Dedifferentiated amniotic fluid mesenchymal stem cell (primary cell): ENCODE measurements at regions not wholly inside any gene's neighbourhood (a gene's known extent, or its start where the extent isn't known, plus 50 kb on each side); places are given as distances from the start of the nearest gene placed in this dataset.

Source experiments
- DNase-seq: peaks from one replicate; pipeline ENCODE4 v3.0.0-alpha.2; 2016; ENCODE audit errors: extremely low spot score

DNA sequence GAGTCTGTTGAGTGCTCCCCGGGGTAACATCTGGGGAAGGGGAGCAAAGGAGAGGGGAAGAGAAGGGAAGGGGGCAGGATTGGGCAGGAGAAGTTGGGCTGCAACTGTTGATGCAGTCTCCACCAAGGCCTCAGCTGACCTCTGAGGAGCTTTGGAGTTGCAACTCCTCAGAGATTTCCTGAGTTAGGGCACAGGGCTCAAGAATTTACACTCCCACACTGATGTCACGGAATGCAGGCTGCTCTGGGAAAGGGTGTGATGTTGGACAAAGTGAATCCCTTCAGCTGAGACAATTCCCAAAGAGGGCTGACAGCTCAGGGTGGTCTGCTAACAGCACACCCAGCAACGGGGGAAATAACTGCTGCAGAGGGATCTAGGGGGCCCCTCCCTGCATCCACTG lies 295.6 kb downstream of the PCNX1 start:
- no peak for DNase-seq

DNA sequence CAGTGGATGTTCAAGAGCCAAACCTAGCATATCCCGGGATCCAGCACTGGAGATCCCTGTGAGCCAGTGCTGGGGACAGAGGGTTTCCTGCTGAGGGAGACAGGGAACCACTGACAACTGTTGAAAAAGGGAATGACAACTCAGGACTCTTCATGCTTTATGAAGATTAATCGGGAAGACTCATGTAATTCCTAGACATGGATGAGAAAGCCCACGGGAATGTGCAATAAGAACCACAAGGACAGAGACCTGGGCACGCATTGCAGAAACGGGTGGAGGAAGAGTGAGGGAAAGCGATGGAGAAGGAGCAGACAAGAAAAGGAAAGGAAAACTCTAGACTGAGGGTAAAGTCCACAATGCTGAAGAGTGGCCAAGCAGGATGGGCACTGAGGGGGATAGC lies 296.0 kb downstream of the PCNX1 start:
- peak; percentile 46 for DNase-seq

DNA sequence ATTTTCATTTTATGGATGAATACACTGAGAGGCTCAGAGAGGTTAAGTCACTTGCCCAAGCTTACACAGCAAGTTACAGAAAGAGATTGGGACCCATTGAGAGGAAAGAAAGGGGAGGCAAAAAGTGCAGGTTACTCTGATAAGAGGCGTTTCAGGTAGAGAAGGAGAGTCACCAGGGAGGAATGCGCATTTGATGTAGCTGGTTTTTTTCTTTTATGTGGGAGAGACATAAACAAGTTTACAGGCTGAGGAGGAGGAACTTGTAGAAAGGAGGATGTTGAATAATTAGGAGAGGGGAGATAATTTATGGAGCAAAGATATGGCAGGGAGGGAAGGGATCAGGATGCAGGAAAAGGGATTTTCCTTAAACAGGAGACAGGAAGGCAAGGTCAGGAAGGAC lies 297.0 kb downstream of the PCNX1 start:
- no peak for DNase-seq

DNA sequence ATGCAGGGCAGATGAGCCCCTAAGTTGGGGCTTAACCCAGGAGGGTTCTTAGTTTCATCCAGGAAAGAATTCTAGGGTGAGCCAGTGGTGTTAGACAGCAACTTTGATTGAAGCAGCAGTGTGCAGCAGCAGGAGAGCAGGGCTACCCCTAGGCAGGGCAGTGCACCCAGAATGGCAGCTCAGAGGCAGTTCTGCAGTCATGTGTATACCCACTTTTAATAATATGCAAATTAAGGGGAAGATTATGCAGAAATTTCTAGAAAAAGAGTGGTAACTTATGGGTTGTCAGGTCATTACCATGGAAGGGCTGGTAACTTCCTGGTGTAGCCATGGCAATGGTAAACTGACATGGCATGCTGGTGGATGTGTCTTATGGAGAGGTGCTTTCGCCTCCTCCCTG lies 297.5 kb downstream of the PCNX1 start:
- DNase-seq = no peak

DNA sequence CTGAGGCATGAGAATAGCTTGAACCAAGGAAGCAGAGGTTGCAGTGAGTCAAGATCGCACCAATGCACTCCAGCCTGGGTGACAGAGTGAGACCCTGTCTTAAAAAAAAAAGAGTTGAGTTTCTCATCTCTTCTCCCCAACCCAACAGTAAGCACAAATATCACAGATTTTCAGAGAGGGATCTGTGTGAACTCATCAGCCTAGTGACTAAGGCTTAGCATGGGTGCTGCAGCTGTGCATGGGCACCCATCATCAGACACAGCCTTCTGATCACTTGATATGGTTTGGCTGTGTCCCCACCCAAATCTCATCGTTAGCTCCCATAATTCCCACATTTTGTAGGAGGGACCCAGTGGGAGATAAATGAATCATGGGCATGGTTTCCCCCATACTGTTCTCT lies 298.9 kb downstream of the PCNX1 start:
- DNase-seq = no peak

GRCh38 chr14:71206766-71207371 lies 299.6 kb downstream of the PCNX1 start:
- DNase-seq = peak; percentile 73

- no peak for DNase-seq
Observed at GRCh38 chr14:71208702-71209357, 301.6 kb downstream of the PCNX1 start.

- DNase-seq = no peak
Observed at GRCh38 chr14:71209888-71210287, 302.6 kb downstream of the PCNX1 start.

DNA sequence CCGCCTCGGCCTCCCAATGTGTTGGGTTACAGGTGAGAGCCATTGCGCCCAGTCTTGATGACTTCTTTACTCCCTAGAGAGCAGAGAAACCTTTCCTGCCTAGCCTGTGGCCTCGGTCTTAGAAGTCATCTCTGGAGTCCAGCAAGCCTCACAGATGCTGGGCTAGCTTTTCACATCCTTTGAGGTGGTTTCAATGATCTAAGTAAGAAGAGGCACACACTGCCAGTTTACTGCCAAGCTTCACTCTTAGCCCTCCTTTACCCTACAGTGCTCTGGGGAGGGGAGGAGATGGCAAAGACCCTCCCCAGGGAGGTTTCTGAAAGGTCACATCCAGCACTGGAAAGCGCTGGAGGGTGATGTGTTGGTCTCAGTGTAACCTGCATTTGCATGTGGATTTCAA lies 304.8 kb downstream of the PCNX1 start:
- DNase-seq = no peak

- no peak for DNase-seq
Observed at GRCh38 chr14:71212683-71213107, 305.4 kb downstream of the PCNX1 start.

DNA sequence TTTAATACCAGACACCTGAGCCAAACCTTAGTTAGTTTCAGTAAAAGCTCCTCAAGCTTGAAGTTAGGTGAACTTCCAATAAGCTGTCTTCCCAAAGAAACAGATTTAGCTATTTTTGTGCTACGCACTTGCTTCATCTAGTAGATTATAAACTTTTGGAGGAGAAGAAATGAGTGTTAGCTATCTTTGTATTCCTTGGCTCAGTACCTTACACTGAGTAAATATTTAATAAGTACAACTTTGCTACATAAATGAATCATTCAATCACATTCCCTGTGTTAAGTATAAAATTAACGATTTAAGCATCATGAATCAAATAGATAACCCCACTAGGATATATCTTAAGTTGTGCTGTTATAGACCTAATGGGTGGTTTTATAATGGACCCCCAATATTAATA lies 307.0 kb downstream of the PCNX1 start:
- DNase-seq = no peak

GRCh38 chr14:71220462-71220861 lies 313.2 kb downstream of the PCNX1 start:
- DNase-seq = no peak

DNA sequence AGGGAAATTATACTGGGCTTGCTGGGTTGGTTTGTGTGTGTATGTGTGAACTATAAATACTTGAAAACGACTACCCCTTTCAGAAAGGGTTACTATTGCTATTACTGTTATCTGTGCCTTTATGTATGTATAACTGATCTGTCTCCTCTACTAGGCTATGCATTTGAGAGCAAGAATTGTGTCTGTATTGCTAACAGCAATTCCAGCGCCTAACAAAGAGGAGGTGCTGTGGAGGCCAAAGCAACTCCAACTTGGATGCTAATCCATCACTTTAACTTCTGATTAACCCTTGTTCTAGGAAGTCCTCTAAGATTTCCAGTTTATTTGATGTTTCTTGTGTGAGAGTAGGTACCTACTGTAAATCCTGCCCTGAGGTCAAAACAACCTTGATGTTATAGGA lies 313.9 kb downstream of the PCNX1 start:
- DNase-seq = no peak

GRCh38 chr14:71225113-71225512 lies 317.9 kb downstream of the PCNX1 start:
- DNase-seq = no peak

DNA sequence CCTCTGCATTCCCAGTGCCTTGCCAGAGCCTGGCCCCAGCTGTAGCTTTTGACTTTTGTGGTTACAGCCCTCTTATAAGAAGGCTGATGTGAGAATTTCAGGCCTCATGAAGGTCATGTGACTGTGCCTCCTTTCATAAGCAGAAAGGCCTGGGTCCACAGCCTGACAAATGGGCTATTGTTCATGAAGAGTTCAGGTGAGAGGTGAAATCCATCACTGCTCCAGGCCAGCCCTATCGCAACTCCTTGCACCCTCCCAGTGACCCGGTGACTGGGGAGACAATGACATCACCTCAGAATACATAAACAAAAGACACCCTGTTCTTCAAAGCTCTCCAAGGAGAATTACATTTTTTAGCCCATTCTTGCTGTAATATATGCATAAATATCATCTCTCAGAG lies 321.5 kb downstream of the PCNX1 start:
- DNase-seq = no peak

- DNase-seq = no peak
Observed at GRCh38 chr14:71229875-71230274, 322.6 kb downstream of the PCNX1 start.

GRCh38 chr14:71230897-71231296 lies 323.6 kb downstream of the PCNX1 start:
- DNase-seq = no peak

DNA sequence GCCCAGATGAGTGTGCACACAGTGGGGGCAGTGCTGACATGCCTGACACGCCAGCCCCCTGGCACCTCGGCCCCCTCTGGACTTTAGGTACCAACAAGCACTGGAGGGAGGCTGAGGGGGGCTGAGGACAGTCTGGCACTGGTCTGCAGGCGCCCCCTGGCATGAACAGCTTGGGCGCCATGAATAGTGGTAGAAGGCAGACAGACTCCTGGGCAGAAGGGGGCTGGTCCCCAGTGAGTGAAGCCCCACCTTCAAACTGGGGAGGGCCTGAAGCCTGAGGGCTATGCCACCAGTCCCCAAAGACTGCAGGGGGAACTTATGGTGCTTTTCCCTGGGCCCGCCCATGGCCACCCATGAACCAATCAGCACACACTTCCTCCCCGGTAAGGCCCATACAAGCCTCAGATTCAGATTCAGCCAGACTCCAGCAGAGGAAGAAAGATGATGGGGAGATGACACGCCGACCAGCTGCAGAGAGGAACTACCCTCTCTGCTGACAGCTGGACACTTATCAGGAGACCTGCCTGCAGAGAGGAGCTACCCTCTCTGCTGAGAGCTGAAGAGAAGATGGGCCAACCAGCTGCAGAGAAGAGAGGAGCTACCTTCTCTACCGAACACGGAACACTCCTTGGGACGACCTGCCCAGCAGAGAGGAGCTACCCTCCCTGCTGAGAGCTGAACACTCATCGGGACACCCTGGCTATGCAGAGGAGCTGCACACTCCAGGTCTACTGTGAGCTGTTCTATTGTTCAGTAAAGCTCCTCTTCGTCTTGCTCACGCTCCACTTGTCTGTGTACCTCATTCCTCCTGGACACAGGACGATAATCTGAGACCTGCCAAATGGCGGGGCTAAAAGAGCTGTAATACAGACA lies 324.5 kb downstream of the PCNX1 start:
- no peak for DNase-seq

DNA sequence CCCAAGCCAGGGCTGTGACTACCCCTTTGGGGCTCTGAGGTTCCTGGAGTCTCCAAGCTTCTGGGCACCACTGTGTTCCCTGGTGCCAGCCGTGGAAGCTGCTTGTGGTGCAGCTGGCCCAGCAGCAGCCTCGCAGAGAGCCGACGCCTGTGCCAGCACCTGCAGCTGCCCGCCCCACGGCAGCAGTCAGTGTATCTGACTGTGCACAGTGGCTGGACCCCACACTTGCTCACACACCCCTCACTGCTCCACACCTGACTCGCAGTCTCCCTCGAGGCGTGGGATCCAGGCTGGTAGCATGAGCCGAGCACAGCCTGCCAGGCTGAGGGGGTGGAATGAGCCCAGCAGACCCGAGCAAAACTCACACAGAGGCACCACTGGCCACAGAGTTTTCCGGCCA lies 325.2 kb downstream of the PCNX1 start:
- DNase-seq = no peak

- DNase-seq = no peak
Observed at GRCh38 chr14:71235875-71236274, 328.6 kb downstream of the PCNX1 start.

GRCh38 chr14:71236487-71236886 lies 329.2 kb downstream of the PCNX1 start:
- no peak for DNase-seq

- no peak for DNase-seq
Observed at GRCh38 chr14:71237556-71237955, 330.3 kb downstream of the PCNX1 start.

GRCh38 chr14:71238835-71239234 lies 331.6 kb downstream of the PCNX1 start:
- DNase-seq = no peak
